Right lobe of liver (tissue), 4 donors: ENCODE measurements at regions not wholly inside any gene's neighbourhood (a gene's known extent, or its start where the extent isn't known, plus 50 kb on each side); places are given as distances from the start of the nearest gene placed in this dataset.

ENCODE experiments used
- POLR2A ChIP-seq: fragments of 450-650 bp; IDR thresholded peaks from one replicate; pipeline ENCODE4 v1.6.1; 2017; ENCODE audit warnings: antibody characterized with exemption, mild to moderate bottlenecking
- TF ChIP-seq, protein P1 (sequence below), 4 donors: fragments of 200-600 bp in 3 of 4; fragments of 450-650 bp in 1 of 4; IDR thresholded peaks; one replicate each; pipeline versions ENCODE4 v1.5.1 to v1.8.0; 2016 to 2022; ENCODE audit warnings: antibody characterized with exemption in 4 of 4, mild to moderate bottlenecking in 2 of 4
- donor health status: DM: no; HTN: no; CAD: no.
- donor health status: DM: no; HTN: no; CAD: no.
- donor health status: DM: no; HTN: yes; CAD: no.

DNA sequence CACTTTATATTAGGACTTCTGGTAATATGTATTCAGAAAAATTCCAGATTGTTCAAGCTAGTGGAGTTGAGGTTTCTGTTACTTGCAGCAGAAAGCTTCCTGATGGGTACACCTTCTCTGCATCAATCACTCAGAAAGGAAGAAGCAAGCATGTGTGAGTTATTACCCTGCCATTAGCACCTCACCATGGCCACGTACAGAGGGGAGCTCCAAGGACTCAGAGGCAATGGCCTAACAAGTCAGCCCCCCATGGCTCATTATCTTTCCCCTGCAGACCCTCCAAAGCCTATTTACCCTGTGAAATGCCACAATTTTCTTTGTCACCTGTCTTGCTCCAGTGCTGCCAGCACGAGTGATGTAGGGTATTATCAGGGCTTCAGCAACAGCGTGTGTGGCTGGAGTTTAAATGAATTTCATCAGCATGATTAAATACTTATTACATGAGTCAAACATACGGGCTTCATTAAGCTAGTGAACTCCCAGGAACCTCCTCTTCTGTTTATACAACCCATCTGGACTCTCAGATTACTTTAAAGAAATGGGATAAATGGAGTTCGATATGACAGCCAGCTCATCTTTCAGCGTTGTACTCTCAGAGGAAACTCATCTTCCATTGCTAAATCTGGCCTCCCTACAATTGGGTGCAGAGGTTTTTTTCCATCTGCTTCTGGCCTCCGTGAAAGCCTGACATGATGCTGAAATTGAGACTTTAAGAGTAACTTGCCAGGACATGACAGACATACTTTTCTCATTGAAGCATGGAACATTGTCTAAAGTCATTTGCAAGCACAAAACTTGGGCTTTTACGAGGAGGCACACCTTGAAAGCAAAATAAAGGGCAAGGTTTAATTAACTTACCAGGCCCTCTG, 135.9 kb downstream of the TMEM30B start:
- TF ChIP-seq, protein P1, sequence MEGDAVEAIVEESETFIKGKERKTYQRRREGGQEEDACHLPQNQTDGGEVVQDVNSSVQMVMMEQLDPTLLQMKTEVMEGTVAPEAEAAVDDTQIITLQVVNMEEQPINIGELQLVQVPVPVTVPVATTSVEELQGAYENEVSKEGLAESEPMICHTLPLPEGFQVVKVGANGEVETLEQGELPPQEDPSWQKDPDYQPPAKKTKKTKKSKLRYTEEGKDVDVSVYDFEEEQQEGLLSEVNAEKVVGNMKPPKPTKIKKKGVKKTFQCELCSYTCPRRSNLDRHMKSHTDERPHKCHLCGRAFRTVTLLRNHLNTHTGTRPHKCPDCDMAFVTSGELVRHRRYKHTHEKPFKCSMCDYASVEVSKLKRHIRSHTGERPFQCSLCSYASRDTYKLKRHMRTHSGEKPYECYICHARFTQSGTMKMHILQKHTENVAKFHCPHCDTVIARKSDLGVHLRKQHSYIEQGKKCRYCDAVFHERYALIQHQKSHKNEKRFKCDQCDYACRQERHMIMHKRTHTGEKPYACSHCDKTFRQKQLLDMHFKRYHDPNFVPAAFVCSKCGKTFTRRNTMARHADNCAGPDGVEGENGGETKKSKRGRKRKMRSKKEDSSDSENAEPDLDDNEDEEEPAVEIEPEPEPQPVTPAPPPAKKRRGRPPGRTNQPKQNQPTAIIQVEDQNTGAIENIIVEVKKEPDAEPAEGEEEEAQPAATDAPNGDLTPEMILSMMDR (IDR thresholded peaks at IDR 0.05), result no peak
- TF ChIP-seq POLR2A, result no peak
